Calu3 (cell line): ENCODE measurements at regions not wholly inside any gene's neighbourhood (a gene's known extent, or its start where the extent isn't known, plus 50 kb on each side); places are given as distances from the start of the nearest gene placed in this dataset.

Experiments used
- BruUV-seq: library from RNA; stranded (reverse); fragments of 400-500 nt; replicated peaks from 2 replicates; lab custom pipeline; 2021; lab: Mats Ljungman, UMichigan
- CTCF ChIA-PET: fragments of 300-600 bp; sonication (Branson Sonifier 250); formaldehyde crosslinking; loops from one replicate; lab custom pipeline; 2022; ENCODE audit warnings: antibody characterized with exemption; lab: Charles Lee
- DNase-seq: peaks from one replicate; pipeline ENCODE4 v3.0.0; 2022
- H3K27ac Mint-ChIP-seq: one replicate; pipeline ENCODE4 v1.8.0; 2022; ENCODE audit warnings: mixed read lengths; ENCODE audit not compliant: unreplicated experiment
- H3K27me3 Mint-ChIP-seq: one replicate; pipeline ENCODE4 v1.8.0; 2022; ENCODE audit warnings: mixed read lengths; ENCODE audit not compliant: unreplicated experiment
- H3K36me3 Mint-ChIP-seq: one replicate; pipeline ENCODE4 v1.8.0; 2022; ENCODE audit warnings: mild to moderate bottlenecking, moderate library complexity, mixed read lengths; ENCODE audit not compliant: insufficient read depth, unreplicated experiment
- H3K4me1 Mint-ChIP-seq: one replicate; pipeline ENCODE4 v1.8.0; 2022; ENCODE audit warnings: mild to moderate bottlenecking, low read depth, mixed read lengths; ENCODE audit not compliant: unreplicated experiment
- H3K4me3 Mint-ChIP-seq: one replicate; pipeline ENCODE4 v1.8.0; 2022; ENCODE audit warnings: mild to moderate bottlenecking, low read depth, moderate library complexity, mixed read lengths; ENCODE audit not compliant: unreplicated experiment
- H3K9me3 Mint-ChIP-seq: one replicate; pipeline ENCODE4 v1.8.0; 2022; ENCODE audit warnings: low read depth, mixed read lengths; ENCODE audit not compliant: unreplicated experiment
- CTCF ChIP-seq: fragments of 200-600 bp; IDR thresholded peaks from one replicate; pipeline ENCODE4 v1.8.0; 2022; ENCODE audit warnings: antibody characterized with exemption; ENCODE audit not compliant: unreplicated experiment
- intact Hi-C: fragments of 100-400 bp; cut with micrococcal nuclease; formaldehyde crosslinking; loops from one replicate; pipeline ENCODE4 v1.10.0; 2022; ENCODE audit not compliant: unreplicated experiment

- CTCF ChIA-PET, result no interaction called here
- no peak for TF ChIP-seq CTCF
- H3K27ac Mint-ChIP-seq, result no peak overlapping the region
- no peaks in the 10 kb centered on the region for H3K4me1 Mint-ChIP-seq
- BruUV-seq, result no TSS peak
- no peaks in the 10 kb centered on the region for H3K9me3 Mint-ChIP-seq
- no peaks in the 10 kb centered on the region for H3K36me3 Mint-ChIP-seq
- no peaks in the 10 kb centered on the region for H3K27me3 Mint-ChIP-seq
- no peak overlapping the region for H3K4me3 Mint-ChIP-seq
- intact Hi-C loops, result no loop called here
- DNase-seq, result no peak
Measured at GRCh38 chr13:32881074-32881776, 135.0 kb upstream of the KL start.

DNA sequence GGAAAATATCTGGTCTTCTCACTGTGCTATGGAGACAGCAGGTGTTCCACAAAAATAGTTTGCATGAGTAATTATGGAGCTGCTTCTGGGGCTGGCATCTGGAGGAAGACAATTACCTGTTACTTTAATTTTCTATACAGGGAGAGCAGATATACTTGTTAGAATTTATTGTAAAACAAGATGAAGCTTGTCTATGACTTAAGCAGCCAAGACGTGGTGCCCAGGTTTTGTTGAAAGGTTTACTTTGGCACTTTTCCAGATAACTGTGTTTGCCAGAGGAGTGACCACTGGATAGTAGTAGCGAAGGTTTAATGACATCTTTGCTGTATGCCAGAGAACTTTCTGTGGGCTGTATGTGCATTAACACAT lies 134.5 kb upstream of the KL start:
- intact Hi-C loops, result no loop called here
- DNase-seq, result no peak
- TF ChIP-seq CTCF, result no peak
- Mint-ChIP-seq H3K27ac (no peak overlapping the region), H3K4me3 (no peak overlapping the region), H3K36me3 (no peaks in the 10 kb centered on the region), H3K9me3 (no peaks in the 10 kb centered on the region), H3K4me1 (no peaks in the 10 kb centered on the region), H3K27me3 (no peaks in the 10 kb centered on the region)
- no TSS peak for BruUV-seq
- CTCF ChIA-PET, result no interaction called here

DNA sequence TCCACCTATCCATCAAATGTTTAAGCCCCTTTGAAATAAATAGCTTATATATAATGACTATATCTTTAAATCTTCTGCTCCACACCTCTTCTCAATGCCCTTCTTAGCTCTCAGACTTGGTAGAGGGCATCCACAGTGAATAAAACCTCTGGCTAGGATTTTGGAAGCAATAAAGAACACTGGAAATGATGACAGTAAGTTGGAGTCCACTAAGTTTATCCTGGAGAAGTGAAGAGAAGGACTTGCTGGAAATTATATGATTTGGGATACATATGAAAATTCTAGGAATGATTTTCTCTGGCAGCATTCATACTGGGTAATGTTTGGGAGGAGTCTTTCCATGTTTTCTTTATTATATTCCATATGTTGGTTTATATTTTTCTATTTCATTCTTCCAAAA lies 133.5 kb upstream of the KL start:
- no peak overlapping the region for H3K27ac Mint-ChIP-seq
- no peaks in the 10 kb centered on the region for H3K36me3 Mint-ChIP-seq
- TF ChIP-seq CTCF, result no peak
- no peaks in the 10 kb centered on the region for H3K27me3 Mint-ChIP-seq
- intact Hi-C loops, result no loop called here
- no peak for DNase-seq
- no peaks in the 10 kb centered on the region for H3K4me1 Mint-ChIP-seq
- CTCF ChIA-PET, result interaction anchor here (0.7 kb wide), 1 partner anchor 558 kb away, joined by 4 read pairs; no protein-coding TSS in a partner anchor
- H3K4me3 Mint-ChIP-seq, result no peak overlapping the region
- BruUV-seq, result no TSS peak
- H3K9me3 Mint-ChIP-seq, result peaks cover 2% of the 10 kb centered on the region

- Mint-ChIP-seq H3K27me3 (no peaks in the 10 kb centered on the region), H3K27ac (no peak overlapping the region), H3K9me3 (peaks cover 2% of the 10 kb centered on the region), H3K4me3 (no peak overlapping the region), H3K4me1 (no peaks in the 10 kb centered on the region), H3K36me3 (no peaks in the 10 kb centered on the region)
- intact Hi-C loops, result no loop called here
- no peak for TF ChIP-seq CTCF
- CTCF ChIA-PET, result interaction anchor here (0.7 kb wide), 1 partner anchor 501 kb away, joined by 3 read pairs; no protein-coding TSS in a partner anchor
- BruUV-seq, result no TSS peak
- no peak for DNase-seq
Measured at GRCh38 chr13:32883474-32883873, 132.7 kb upstream of the KL start.
